GM04504 (cell line): ENCODE measurements at regions not wholly inside any gene's neighbourhood (a gene's known extent, or its start where the extent isn't known, plus 50 kb on each side); places are given as distances from the start of the nearest gene placed in this dataset.

Experiments used
- DNase-seq: peaks from one replicate; pipeline ENCODE4 v3.0.0-alpha.2; 2012; ENCODE audit warnings: low read depth

GRCh38 chr16:86382774-86383407 lies 127.4 kb upstream of the FOXF1 start:
- no peak for DNase-seq

- DNase-seq, result no peak
Measured at GRCh38 chr16:86383488-86384262, 126.7 kb upstream of the FOXF1 start.

DNA sequence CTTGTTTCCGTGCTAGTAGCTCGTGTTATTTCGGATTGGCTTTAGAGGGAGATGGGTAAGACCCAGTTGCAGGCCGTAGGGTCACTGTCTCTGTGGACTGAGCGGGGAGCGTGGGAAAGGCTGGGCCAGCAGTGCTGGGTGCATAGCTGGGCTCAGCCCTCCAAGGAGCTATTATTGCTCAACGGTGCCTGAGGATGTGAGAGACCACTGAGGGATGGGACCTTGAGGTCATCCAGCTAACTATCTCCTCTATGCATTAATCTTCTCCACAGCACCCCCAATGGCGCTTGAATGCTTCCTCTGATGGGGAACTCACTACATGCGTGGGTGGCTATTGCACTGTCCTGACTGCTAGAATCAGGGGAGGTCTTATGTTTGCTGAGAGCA lies 126.1 kb upstream of the FOXF1 start:
- DNase-seq, result no peak

DNA sequence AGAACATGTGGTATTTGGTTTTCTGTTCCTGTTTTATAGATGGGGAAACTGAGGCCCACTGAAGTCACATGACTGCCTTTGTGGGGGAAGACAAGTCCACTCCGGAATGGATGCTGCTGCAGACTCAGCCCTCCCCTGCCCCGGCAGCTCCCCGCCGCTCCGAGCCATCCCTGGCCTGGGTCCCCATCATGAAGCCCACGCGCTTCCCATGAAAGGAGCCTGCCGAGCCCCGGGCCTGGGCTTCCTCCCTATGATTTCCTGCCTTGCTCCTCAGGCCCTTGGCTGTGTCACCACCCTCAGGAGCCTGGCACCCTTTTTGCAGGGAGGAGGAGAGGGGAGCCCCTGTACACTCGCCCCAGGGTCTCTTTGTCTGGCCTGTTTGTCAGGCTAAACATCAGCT lies 125.3 kb upstream of the FOXF1 start:
- no peak for DNase-seq

DNA sequence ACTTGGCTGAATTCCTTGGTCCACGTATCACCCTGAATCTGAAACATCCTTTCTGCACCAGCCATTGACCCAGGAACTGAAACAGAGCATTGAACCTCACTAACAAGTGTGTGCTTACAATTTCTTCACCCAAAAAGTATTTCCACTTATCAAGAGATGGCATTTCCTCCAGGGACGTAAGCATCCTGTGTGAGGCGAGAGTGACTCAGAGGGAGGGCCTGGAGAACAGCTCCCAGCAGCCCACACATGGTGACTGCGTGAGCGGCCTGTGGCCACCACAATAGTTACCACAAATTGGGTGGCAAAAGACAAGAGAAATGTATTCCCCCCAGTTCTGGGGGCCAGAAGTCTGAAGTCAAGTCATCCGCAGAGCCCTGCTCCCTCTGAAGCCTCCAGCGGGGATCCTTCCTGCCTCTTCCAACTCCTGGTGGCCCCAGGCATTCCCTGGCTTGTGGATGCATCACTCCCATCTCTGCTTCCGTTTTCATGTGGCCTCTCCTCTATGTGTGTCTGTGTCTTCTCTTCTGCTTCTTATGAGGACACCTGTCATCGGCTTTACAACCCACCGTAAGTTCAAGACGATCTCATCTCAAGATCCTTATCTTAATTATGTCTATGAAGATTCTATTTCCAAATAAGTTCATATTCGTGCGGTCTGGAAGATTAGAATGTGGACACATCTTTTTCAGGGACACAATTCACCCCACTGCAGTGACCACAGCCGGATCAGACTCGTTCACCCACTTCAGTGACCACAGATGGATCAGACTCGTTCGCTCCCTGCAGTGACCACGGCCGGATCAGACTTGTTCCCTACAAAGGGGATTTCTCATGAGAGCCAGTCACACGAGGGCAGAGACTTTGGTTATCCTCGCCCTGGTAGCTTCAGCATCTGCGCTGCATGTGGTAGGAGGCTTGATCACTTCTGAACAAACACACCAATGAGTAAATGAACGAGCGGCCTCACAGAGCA lies 122.6 kb upstream of the FOXF1 start:
- peak; percentile 88 for DNase-seq

DNA sequence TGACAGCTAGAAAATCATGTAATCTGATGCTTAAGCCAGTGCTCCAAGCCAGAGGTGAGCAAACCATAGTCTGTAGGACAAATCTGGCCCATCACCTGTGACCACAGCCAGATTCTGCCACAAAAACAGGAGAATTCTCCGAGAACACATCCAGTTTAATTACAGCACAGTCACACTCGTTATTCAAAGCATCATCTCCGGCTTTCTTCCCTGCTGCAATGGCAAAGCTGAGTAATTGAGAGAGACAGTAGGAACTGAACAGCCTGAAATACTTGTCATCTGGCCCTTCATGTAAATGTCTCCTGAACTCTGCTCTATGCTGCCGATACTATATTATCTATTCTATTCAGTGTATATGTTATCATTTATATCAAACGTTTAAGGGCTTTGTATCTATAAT lies 121.4 kb upstream of the FOXF1 start:
- no peak for DNase-seq

DNA sequence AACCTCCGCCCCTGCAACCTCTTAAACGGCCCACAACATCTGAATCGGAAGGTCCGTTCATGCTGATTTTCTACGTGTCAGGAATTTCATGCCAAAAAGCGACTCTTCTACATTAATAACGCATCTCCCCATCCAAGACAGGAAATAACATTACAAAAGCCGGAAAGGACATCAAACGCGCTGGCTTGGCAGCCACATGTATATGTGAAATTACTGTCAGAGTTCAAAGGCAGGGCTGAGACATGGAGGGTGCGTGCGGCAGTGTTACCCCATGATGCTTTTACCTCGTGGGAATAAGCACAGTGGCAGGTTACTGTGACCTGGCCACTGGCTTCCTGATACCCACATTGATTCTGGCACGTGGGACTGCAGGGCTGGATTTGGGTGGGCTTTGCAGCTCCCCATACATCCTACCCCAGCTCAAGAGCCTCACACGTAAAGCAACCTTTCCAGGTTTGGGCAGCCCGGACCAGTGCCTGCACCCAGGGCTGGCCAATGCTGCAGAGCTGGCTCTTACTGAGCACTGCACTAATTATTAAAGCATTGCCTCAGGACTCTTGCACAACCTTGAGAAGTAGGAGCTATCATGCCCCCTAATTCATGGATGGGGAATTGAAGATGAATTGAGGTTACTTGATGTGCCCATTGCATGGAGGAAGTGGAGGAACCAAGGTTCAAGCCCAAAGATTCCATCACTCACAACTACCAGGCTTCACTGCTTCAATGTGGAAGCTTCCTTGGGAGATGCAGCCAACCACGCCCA lies 120.6 kb upstream of the FOXF1 start:
- DNase-seq, result no peak

- no peak for DNase-seq
Measured at GRCh38 chr16:86390335-86390734, 120.0 kb upstream of the FOXF1 start.

- no peak for DNase-seq
Measured at GRCh38 chr16:86391486-86391885, 118.8 kb upstream of the FOXF1 start.

- DNase-seq, result no peak
Measured at GRCh38 chr16:86391984-86392383, 118.3 kb upstream of the FOXF1 start.

- no peak for DNase-seq
Measured at GRCh38 chr16:86392436-86393152, 117.7 kb upstream of the FOXF1 start.

- DNase-seq, result no peak
Measured at GRCh38 chr16:86393907-86394626, 116.3 kb upstream of the FOXF1 start.

GRCh38 chr16:86395477-86395876 lies 114.8 kb upstream of the FOXF1 start:
- DNase-seq, result no peak

DNA sequence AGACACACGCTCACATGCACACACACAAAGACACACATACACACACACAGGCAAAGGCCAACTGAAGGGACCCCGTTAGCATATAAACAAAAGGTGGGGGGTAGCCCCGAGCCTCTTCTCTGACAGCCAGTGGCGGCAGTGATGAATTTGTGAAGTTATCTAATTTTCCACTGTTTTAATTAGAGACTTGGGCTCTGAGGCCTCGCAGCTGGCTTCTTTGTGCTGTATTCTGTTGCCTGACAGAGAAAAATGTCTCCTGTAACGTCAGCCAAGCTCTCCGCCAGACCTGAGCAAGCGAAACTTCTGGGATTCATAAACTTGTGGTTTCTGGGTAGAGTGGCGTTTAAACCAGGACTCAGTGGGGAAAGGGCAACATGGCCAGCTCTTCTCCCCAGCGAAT lies 113.9 kb upstream of the FOXF1 start:
- peak; percentile 82 for DNase-seq

DNA sequence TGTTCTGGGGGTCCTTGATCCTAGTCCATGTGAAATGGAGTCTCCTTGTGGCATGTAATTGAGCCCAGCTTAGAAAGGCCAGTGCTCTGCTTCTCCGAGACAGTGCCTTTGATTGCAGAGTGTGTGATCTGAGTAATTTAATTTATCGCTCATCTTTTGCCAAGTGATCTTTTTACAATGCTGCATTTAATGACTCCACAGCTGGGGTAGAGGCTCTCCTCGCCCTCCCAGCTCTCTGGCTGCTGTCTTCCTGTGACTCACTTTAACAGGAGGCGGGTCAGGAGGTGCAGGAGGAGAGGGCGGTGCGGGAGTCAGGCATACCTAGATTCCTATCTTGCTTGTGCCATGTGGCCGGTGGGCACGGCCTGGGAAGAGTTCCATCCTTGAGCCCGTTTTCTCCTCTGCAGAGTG lies 113.4 kb upstream of the FOXF1 start:
- DNase-seq, result peak; percentile 90

DNA sequence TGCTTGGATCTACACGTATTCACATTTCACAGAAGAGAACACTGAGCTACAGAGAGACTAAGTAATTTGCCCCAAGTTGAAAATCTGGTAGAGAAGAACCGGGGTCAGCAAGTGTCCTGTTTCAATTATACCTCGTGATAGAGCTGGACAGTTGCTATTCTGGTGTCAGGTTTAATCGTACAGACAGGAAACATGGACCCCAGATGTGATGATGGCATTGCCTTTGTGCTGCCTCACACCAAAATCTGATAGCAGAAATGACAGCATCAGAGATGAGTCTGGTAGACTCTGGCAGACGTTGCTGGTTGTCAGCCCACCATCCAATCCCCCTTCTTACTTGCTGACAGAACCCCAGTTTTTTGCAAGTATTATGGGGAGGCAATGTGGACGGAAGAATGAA lies 112.1 kb upstream of the FOXF1 start:
- DNase-seq, result no peak

- no peak for DNase-seq
Measured at GRCh38 chr16:86398622-86399021, 111.7 kb upstream of the FOXF1 start.

GRCh38 chr16:86401126-86401525 lies 109.2 kb upstream of the FOXF1 start:
- no peak for DNase-seq

DNA sequence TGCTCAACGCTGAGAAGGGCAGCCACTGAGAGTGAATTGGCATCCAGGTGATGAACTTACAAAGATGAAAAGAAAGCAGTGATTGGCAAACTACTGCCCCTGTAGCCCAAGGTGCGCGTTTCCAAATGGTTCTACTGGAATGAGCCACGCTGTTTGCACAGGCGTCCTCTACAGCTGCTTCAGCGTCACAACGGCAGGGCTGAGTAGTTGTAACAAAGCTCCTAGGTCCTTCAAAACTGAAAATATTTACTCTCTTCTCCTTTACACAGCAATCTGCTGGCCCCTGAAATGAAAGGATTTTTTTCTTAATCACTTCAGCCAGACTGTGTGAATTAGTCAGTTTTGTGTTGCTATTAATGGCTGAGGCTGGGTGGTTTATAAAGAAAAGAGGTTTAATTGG lies 107.2 kb upstream of the FOXF1 start:
- DNase-seq, result no peak

DNA sequence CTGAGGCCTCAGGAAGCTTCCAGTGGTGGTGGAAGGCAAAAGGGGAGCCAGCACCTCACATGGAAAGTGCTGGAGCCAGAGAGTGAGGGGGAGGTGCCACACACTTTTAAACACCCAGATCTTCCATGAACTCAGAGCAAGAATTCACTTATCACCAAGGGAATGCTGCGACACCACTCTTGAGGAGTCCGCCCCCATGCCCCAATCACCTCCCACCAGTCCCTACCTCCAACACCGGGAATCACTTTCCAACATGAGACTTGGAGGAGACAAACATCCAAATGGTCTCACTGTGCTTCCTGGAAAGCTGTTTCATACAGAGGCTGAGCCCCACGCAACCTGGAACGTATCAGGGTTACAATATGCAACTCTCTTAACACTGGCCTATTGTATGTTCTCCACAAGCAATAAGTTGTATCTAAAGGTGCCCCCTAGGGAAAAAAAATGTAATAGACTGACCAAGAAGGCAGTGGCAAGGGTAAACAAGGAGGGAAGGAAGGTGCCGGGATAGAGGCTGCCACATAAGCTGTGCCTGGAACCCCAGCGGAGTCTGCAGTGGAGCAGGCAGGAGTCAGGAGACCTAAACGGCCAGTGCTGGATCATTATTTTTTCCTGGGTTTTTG lies 106.7 kb upstream of the FOXF1 start:
- DNase-seq, result no peak
